ENCODE measurements at regions not wholly inside any gene's neighbourhood (a gene's known extent, or its start where the extent isn't known, plus 50 kb on each side); places are given as distances from the start of the nearest gene placed in this dataset.
"Not testable (repeated sequence)": the region's sequence is repeated elsewhere in the genome, so short reads cannot be mapped to it uniquely, and the experiment has no call there.

- dilution Hi-C loops (cut with MboI; ENCODE audit: extremely low pct_ligation_motif_present, low sequenced_read_pairs): no loop called here
- Histone ChIP-seq H3K27ac (ENCODE audit: control insufficient read depth, insufficient read depth, low read length) (no peak overlapping the region), H2AFZ (ENCODE audit: control insufficient read depth, low read length) (no peak overlapping the region), H3K36me3 (ENCODE audit: control insufficient read depth in 2 of 2, extremely low read depth in 1 of 2, insufficient read depth in 2 of 2, low read length in 2 of 2) (no peaks in the 10 kb centered on the region), H3K27me3 (ENCODE audit: control insufficient read depth, extremely low read depth, insufficient read depth, low read length) (no peaks in the 10 kb centered on the region), H3K4me2 (ENCODE audit: control insufficient read depth, extremely low read depth, insufficient read depth, low read depth, low read length) (no peak overlapping the region), H3K9me1 (ENCODE audit: control insufficient read depth, extremely low read depth, insufficient read depth, low read length) (no peaks in the 10 kb centered on the region), H3K9me3 (ENCODE audit: control insufficient read depth, low read depth, low read length) (no peaks in the 10 kb centered on the region), H3K4me3 (ENCODE audit: control insufficient read depth in 2 of 3, extremely low read depth in 1 of 3, insufficient read depth in 2 of 3, low read depth in 1 of 3, low read length in 3 of 3) (no peak overlapping the region), H4K20me1 (ENCODE audit: control insufficient read depth, extremely low read depth, insufficient read depth, low read length) (no peaks in the 10 kb centered on the region), H3K79me2 (ENCODE audit: control insufficient read depth, insufficient read depth, low read length) (no peaks in the 10 kb centered on the region), H3K4me1 (ENCODE audit: control insufficient read depth, extremely low read depth, insufficient read depth, low read length) (no peaks in the 10 kb centered on the region), H3K9ac (ENCODE audit: control insufficient read depth, extremely low read depth, insufficient read depth, low read length) (no peak overlapping the region)
- no peak for TF ChIP-seq EZH2 (IDR thresholded peaks at IDR 0.05; ENCODE audit: low read length)
- no peak for DNase-seq (ENCODE audit: low read depth, low spot score)
- FAIRE-seq: no peak
Observed at GRCh38 chr11:31953803-31954327, 137.0 kb upstream of the RCN1 start.

- H4K20me1 ChIP-seq (ENCODE audit: control insufficient read depth, extremely low read depth, insufficient read depth, low read length); H2AFZ ChIP-seq (ENCODE audit: control insufficient read depth, low read length); dilution Hi-C loops (cut with MboI; ENCODE audit: extremely low pct_ligation_motif_present, low sequenced_read_pairs); H3K27ac ChIP-seq (ENCODE audit: control insufficient read depth, insufficient read depth, low read length); H3K4me2 ChIP-seq (ENCODE audit: control insufficient read depth, extremely low read depth, insufficient read depth, low read depth, low read length); H3K4me3 ChIP-seq (ENCODE audit: control insufficient read depth in 2 of 3, extremely low read depth in 1 of 3, insufficient read depth in 2 of 3, low read depth in 1 of 3, low read length in 3 of 3); H3K9ac ChIP-seq (ENCODE audit: control insufficient read depth, extremely low read depth, insufficient read depth, low read length); H3K36me3 ChIP-seq (ENCODE audit: control insufficient read depth in 2 of 2, extremely low read depth in 1 of 2, insufficient read depth in 2 of 2, low read length in 2 of 2); H3K9me3 ChIP-seq (ENCODE audit: control insufficient read depth, low read depth, low read length); FAIRE-seq; H3K79me2 ChIP-seq (ENCODE audit: control insufficient read depth, insufficient read depth, low read length); H3K4me1 ChIP-seq (ENCODE audit: control insufficient read depth, extremely low read depth, insufficient read depth, low read length); H3K9me1 ChIP-seq (ENCODE audit: control insufficient read depth, extremely low read depth, insufficient read depth, low read length); DNase-seq (ENCODE audit: low read depth, low spot score); H3K27me3 ChIP-seq (ENCODE audit: control insufficient read depth, extremely low read depth, insufficient read depth, low read length): not testable (repeated sequence)
Observed at GRCh38 chr11:31949733-31950200, 138.6 kb upstream of the PAX6 start.

GRCh38 chr11:31947051-31947450 lies 135.9 kb upstream of the PAX6 start:
- no peaks in the 10 kb centered on the region for H3K9me1 ChIP-seq (ENCODE audit: control insufficient read depth, extremely low read depth, insufficient read depth, low read length)
- DNase-seq (ENCODE audit: low read depth, low spot score): no peak
- H3K27me3 ChIP-seq (ENCODE audit: control insufficient read depth, extremely low read depth, insufficient read depth, low read length): no peaks in the 10 kb centered on the region
- dilution Hi-C loops (cut with MboI; ENCODE audit: extremely low pct_ligation_motif_present, low sequenced_read_pairs): no loop called here
- no peak overlapping the region for H2AFZ ChIP-seq (ENCODE audit: control insufficient read depth, low read length)
- no peaks in the 10 kb centered on the region for H4K20me1 ChIP-seq (ENCODE audit: control insufficient read depth, extremely low read depth, insufficient read depth, low read length)
- no peak for FAIRE-seq
- no peak overlapping the region for H3K4me3 ChIP-seq (ENCODE audit: control insufficient read depth in 2 of 3, extremely low read depth in 1 of 3, insufficient read depth in 2 of 3, low read depth in 1 of 3, low read length in 3 of 3)
- H3K79me2 ChIP-seq (ENCODE audit: control insufficient read depth, insufficient read depth, low read length): no peaks in the 10 kb centered on the region
- no peaks in the 10 kb centered on the region for H3K4me1 ChIP-seq (ENCODE audit: control insufficient read depth, extremely low read depth, insufficient read depth, low read length)
- no peak overlapping the region for H3K27ac ChIP-seq (ENCODE audit: control insufficient read depth, insufficient read depth, low read length)
- no peaks in the 10 kb centered on the region for H3K36me3 ChIP-seq (ENCODE audit: control insufficient read depth in 2 of 2, extremely low read depth in 1 of 2, insufficient read depth in 2 of 2, low read length in 2 of 2)
- no peak overlapping the region for H3K4me2 ChIP-seq (ENCODE audit: control insufficient read depth, extremely low read depth, insufficient read depth, low read depth, low read length)
- H3K9me3 ChIP-seq (ENCODE audit: control insufficient read depth, low read depth, low read length): no peaks in the 10 kb centered on the region
- TF ChIP-seq EZH2 (IDR thresholded peaks at IDR 0.05; ENCODE audit: low read length): no peak
- no peak for TF ChIP-seq CTCF (optimal IDR thresholded peaks at IDR 0.05 in 1 of 3, IDR thresholded peaks at IDR 0.05 in 1 of 3, conservative IDR thresholded peaks at IDR 0.05 in 1 of 3; ENCODE audit: extremely low read depth in 1 of 3, insufficient read depth in 2 of 3, low read length in 3 of 3)
- no peak overlapping the region for H3K9ac ChIP-seq (ENCODE audit: control insufficient read depth, extremely low read depth, insufficient read depth, low read length)
